Stimulated activated CD4-positive, alpha-beta T cell treated with anti-CD3 and anti-CD28 coated beads, Interleukin-15, amount 100 ng/mL, for 48 hours (primary cell): ENCODE measurements at regions not wholly inside any gene's neighbourhood (a gene's known extent, or its start where the extent isn't known, plus 50 kb on each side); places are given as distances from the start of the nearest gene placed in this dataset.
"Not testable (repeated sequence)": the region's sequence is repeated elsewhere in the genome, so short reads cannot be mapped to it uniquely, and the experiment has no call there.

ENCODE experiments used
- DNase-seq, 2 donors: peaks; one replicate each; pipeline ENCODE4 v3.0.0-alpha.2; 2020; ENCODE audit warnings: low read depth in 2 of 2

DNA sequence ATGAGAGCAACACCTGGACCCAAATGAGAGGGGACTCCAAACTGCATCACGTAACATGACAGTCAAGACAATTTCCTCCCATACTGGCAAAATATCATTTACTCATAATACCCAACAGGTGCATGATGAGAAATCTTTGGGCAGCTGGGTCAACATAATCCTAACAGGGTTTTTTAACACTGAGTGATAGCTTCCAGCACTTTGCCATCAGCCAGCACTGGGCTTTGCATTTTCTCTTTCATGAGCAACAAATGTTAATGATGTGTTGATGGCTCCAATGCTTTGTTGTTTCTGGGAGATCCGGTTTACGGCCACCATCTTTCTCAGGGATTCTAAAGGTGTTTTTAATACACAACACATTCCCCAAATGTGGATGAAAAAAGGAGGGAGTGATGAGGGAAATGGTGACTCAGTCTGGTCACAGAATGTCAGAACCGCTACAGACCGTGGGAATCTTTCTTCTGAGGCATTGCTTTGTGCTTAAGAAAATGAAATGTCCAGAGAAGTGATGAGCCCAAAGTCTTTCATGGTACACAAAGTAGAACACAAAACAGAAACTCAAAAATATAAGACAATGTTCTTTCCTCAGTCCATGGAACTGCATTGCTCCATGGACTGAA, 705.7 kb upstream of the IGFBP3 start:
- DNase-seq: no peak

DNA sequence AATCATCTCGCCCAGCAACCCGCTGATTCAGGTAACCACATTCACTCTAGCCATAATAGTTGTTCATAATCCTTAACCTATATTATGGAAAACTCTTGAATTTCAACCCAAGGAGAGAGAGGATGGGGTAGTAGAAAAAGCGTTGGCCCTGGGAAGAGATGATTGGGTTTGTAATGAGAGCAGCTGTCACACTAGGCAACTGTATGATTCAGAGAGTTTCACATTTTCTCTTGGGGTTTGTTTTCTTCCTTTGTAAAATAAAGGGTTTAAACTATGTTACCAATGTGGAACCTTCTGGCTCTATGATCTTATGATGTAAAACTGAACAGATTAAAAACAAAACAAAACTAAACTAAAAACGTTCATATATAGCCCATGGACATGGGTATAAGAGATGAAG, 705.2 kb upstream of the IGFBP3 start:
- DNase-seq: no peak

DNA sequence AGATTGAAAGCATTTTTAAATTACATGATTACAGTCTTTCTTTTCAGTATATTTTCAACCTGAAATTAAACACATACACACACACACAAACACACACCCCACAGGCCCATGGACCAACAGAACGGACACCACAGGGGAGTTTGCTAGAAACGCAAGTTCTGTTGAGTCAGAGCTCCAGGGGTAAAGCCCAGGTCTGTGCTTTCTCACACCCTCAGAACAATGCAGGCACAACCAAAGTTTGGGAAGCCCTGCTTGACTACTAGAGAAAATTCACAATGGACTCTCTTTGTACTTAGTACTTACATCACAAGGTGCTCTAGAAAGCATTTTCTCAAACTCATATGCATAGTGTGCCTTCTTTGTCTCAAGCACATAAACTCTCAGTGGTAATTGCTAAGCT, 704.0 kb upstream of the IGFBP3 start:
- DNase-seq: no peak

DNA sequence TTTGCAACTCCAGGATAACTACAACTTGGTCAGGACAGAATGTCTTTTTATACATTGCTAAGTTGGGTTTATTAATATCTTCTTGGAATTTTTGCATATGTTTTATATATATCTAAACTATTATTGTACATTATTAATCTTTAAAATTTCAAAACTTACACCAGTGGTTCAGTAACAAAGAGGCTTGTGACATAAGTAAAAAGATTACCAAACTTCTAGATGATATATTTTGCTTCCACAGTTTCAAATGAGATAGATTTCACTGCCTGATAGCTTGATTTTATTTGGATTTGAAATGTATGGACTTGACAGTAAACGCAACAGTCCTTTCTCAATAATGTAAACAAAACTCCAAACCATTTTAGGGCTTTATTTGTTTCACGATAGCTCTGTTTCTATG, 701.2 kb upstream of the IGFBP3 start:
- no peak for DNase-seq

DNA sequence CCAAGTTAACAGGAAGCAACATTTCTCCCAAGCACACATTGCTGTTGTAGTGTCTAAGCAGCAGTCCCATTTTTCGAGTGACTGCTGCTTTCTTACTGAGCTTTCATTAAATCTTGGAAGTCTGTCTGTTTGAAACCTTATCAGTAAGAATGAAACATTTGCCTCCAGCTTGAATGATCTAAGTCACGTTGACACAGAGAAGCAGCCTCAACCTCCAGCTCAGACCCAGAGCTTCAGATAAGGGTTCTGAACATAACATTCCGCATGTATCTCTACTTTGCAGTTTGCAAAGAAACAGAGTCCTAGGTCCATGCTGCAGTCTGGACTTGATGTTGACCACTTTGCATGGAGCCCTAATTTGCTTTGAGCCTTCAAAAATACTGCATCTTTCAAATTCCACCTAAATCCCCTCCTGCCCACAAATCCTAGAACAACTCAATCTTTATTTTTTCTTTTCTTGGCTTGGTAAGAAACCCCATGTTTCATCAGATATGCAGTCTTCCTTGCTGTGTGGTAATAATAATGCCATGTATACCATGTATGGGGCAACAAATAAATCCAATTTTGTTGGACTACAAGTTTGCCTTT, 698.7 kb upstream of the IGFBP3 start:
- no peak for DNase-seq

DNA sequence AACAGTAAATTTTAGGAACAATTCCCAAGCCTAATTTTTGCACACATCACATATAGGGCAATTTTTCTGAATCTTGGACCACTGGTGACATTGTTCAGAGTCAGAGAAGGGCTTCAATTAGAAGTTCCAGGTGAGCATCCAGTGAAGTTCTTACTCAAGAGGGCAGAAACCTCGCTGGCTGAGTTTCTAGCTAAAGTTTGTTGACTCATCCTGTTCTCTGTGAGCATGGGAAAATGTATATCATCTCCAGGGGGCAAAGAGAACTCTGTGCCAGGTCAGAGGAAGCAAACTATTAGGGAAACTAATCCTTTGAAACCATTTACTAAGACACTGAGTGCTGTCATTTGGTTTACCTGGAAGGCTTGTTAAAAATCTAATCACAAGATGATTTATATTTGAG, 695.6 kb upstream of the IGFBP3 start:
- DNase-seq: no peak

DNA sequence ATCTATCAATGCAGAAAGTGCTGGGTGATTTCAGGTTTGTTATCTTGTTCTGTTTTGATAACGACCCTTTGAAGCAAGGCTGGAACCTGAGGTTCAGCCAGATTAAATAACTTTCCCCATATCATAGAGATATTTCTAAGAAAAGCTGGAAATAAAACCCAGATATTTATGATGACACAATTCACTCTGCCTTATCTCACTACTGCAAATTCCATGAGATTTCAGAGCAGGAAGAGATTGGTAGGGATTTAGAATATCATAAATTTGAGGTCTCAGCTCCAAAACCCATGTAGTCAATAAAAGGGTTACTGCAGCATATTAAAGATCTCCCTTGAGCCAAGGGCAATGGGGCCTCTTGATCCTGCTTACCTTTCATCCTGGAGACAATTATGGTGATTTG, 692.5 kb upstream of the IGFBP3 start:
- no peak for DNase-seq

DNA sequence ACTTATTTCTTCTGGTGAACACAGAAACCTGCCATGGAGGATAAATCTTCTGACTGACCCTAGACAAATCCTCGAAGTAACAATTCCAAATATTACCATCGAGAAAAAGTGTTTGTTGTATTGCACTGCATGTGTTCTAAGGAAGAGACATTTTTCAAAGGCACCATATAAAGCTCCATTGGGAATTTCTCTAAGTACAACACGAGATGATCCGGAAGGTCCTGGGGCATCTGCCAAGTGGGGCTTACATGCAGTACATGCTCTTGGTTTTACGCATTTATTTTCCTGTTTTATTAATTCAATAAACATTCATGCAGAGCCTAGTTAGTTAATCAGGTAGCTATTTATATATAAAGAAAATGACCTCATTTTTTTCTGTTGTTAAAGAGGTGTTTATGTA, 692.0 kb upstream of the IGFBP3 start:
- DNase-seq: no peak

DNA sequence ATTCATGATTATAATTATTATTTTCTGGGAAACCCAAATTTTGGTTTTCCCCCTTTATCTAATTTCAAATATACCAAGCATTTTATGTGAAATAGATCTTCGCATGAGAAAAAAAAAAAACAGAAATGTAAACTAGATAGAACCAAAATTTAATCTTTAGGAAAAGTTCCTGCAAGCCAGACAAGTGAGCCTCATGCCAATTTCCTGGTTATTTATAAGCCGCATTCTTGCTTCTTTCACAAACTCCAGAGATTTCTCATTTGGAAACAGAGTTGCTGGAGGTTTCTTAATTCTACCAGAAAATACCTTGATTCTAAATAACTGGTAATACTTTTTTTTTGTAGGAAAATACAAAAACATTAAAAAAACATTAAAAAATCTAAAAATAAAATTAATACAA, 690.4 kb upstream of the IGFBP3 start:
- no peak for DNase-seq

DNA sequence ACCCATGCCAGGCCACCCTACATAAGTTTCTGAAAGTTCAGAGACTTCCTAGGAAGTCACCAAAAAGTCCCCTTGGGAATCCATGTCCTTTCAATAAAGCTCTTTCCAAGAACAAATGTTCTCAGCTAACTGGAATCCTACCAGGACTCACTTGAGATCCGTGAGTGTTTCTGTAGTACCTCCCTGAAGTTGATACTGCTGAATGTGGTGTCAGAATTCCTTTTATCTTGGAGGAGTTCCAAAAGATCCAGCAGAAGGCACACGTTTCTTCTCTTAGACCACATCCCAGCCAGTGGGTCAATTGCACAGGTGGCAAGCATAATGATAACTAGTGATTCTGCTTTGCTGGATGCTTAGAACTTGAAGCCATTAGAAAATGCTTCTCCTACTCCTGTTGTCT, 689.7 kb upstream of the IGFBP3 start:
- no peak for DNase-seq

DNA sequence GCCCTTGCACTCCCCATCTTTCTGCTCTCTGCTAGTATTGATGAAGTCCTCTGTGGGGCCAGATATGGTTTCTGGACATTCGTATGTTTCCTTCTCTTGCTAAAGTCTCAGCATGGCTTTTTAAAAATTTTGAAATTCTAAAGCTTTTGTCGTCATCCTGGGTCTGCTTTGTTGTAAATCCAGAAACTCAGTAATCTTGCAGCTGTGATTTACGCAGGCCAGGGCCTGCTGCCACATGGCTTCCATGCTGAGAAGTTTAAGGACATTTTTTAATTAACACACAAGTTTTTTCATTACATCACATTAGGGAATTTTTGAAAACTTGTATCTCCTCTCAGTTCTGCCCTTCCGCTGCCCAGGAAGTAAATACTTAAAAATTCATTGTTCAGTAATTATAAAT, 686.1 kb upstream of the IGFBP3 start:
- DNase-seq: no peak

DNA sequence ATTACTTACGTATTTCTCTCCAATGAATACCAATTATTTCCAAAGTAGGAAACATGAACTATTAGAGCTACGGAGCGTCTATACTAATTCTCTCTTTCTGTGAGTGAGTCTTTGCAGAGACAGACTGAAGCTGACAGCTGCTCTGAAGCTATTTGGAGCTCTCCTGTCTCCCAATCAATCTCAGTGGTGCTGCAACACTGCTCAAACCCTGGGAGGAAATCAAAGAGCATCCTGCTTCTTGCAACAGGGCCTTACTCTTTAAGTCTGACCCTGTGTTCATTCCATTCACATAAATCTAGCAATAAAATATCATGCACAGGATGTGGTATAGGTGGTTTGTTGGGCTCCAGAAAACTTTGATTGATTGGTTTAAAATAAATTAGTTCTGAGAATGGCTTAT, 685.7 kb upstream of the IGFBP3 start:
- no peak for DNase-seq

DNA sequence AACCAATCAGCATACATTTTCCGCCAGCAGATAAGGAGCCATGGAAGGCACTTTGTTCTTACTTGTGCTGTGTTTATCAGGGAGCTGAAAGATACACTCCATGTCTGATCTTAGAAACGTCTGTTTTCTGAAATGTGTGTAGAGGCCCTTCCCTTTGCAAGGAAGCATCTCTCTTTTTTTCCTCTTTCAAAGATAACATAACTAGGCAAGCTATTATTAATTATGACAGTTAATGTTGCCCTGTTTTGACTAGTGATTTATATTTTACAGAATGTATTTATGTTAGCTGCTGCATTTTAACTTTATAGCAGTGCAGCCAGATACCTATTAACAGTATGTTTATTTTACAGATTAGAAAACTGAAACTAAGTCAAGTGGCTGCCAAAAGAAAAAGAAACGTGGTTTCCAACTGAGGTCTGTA, 683.2 kb upstream of the IGFBP3 start:
- DNase-seq: no peak

DNA sequence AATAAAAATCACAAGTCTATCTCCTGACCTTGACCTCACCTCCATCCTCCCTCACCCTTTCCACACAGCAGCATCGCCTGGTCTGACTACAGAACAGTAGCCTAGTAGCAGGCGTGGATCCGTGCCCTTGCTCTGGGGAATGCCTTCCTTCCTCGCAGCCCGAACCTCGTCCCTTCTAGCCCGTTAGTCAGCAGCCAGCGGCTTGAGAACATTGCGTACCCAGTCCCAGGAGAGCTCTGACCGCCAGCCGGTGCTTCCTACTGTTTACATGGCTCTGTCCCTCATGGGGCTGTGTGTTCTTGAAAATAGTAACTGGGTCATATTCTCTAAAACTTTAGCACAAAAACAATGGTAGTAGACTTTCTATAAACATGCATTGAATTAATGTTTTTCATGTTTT, 682.7 kb upstream of the IGFBP3 start:
- DNase-seq: no peak

DNA sequence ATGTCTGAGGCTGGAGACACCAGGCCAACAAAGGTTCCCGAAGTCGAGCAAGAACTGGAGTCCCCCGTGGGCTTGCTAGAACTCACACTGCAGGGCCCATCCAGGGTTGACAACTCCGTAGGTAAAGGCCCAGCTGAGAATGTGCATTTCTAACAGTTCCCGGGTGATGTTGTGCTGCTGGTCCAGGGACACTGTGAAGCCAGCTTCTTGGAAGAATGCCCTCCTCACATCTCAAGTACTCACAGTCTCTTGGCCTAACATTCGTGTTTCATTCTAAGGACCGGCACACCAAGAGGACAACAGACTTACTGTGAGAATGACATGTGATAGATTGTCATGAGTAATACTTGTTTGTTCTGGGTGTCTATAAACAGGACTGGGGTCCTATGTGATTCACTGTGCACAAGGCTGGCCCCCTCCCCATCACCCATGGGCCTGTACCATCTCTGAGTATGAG, 682.3 kb upstream of the IGFBP3 start:
- no peak for DNase-seq

DNA sequence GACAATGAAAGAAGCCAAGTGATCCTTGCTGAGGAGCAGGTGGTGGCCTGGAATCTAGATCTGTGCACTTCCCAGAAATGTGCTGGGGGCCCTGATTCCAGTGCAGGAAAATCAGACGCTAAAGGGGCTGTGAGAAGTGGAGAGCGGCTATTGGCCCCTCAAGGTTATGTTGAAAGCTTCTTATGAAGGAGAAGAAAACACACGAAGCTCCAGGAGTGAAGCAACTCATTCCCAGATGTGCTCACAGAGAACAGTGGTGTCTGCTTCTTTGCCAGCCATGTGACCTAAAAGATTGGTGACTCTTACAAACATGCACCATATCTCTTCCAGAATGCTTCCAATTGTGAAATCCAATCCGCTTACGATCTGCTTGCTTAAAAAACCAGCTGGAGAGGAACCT, 679.3 kb upstream of the IGFBP3 start:
- DNase-seq: no peak

DNA sequence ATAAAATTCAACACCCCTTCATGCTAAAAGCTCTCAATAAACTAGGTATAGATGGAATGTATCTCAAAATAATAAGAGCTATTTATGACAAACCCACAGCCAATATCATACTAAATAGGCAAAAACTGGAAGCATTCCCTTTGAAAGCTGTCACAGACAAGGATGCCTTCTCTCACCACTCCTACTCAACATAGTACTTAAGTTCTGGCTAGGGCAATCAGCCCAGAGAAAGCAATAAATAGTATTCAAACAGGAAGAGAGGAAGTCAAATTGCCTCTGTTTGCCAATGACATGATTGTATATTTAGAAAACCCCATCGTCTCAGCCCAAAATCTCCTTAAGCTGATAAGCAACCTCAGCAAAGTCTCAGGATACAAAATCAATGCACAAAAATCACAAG, 673.8 kb upstream of the IGFBP3 start:
- DNase-seq: not testable (repeated sequence)

DNA sequence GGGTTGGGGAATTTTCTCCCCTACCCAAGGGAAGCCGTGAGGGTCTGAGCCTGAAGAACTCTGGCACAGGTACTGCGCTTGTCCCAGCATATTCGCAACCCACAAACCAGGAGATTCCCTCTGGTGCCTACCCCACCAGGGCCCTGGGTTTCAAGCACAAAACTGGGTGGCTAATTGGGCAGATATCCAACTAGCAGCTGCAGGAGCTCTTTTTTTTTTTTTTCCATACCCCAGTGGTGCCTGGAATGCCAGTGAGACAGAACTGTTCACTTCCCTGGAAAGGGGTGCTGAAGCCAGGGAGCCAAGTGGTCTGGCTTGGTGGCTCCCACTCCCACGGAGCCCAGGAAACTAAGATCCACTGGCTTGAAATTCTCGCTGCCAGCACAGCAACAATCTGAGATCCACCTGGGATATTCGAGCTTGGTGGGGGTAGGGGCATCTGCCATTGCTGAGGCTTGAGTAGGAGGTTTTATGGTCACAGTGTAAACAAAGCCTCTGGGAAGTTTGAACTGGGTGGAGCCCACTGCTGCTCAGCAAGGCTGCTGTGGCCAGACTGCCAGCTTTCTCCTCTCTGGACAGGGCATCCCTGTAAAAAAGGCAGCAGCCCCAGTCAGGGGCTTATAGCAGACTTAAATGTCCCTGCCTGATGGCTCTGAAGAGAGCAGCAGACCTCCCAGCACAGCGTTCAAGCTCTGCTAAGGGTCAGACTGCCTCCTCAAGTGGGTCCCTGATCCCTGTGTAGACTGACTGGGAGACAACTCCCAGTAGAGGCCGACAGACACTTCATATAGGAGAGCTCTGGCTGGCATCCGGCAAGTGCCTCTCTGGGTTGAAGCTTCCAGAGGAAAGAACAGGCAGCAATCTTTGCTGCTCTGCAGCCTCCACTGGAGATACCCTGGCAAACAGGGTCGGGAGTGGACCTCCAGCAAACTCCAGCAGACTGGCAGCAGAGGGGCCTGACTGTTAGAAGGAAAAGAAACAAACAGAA, 670.1 kb upstream of the IGFBP3 start:
- DNase-seq: not testable (repeated sequence)

DNA sequence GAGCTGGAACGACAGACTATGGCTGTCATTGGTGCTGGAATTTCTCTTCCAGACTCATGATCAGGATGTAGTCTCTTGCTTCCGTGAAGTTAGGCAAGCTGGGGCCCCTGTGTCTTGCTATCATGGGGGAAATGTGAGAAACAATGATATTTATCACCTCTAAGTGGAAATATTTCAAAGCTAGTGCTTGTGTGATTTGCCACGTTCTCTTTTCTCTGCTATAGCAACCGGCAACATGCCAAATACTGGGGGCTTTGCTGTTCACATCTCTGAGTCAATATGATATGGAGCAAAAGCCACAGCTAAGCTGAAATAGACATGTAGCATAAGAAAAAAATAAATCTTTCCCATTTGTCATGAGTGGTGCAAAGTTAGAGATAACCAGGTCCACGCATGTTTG, 668.2 kb upstream of the IGFBP3 start:
- no peak for DNase-seq

DNA sequence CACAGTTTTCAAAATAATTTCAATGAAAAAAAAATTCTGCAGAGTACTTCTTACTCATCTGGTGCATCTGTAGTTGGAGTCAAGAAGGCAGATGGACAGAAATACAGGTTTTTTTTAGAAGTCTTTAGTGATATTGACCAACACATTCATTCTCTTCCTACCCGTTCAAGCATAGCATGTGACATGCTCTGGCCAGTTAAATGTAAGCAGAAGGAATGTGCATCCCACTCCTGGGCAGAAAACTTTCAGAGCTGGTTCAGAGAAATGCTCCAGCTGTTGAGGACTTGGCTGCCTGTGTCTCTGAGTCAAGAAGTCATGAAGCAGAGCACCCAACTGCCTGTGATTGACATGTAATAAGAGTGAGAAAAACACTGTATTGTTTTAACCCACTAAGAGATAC, 665.3 kb upstream of the IGFBP3 start:
- DNase-seq: no peak

DNA sequence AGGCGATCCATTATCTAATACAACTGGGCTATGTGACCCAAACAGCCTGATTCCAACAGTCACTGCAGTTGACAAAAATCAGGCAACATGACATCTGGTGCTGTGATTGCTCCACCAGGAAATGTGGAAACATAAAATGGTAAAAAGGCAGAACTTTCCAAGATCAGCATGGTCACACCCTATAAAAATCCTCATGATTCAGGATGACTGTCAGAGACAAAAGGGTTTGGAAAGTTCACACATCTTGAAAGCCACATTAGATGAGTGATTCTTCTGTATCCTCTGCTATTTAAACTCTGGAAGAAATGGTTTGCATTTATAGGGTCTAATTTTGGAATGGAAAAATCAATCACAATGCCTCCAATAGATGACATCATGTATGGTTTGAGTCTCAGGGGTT, 662.6 kb upstream of the IGFBP3 start:
- DNase-seq: no peak

DNA sequence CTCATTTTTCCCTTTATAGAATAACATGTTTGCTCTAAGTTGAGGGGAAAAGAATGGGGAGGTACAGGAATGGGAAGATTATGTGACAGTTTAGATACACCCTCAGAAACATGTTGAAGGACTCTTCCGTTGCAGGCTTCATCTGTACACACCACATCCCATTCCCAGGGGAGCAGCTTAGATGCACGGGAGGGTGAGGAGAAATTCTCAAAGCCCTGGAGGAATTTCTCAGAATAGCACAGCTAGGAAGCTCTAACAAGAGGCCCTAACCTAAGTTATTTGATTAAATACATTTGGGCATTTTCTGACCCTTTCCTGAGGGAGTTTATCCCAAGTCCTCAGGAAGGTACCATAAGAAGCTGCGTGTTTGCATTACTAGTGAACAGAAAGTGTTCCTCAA, 660.2 kb upstream of the IGFBP3 start:
- no peak for DNase-seq

DNA sequence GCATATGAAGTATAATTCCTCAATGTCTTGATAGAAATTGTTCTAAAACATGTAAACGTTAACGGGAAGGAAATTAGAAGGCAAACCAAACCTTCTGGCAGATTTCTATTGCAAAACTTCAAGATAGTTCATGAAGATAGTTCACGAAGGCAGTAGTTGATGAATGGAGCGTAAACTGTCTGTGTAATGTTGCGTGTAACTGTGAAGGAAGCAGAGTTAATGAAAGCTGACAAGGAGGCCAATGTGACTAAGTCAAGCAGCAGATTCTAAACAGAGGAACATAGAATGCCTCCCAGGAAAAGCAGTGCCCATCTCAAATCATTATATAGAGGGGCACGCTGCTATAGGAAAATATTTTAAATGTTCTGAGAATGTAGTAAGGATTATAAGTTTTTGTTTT, 659.7 kb upstream of the IGFBP3 start:
- no peak for DNase-seq
